IPS-18c (cell line): ENCODE measurements at regions not wholly inside any gene's neighbourhood (a gene's known extent, or its start where the extent isn't known, plus 50 kb on each side); places are given as distances from the start of the nearest gene placed in this dataset.
A peak's percentile ranks its signal among the peaks of the same experiment; 100 is the strongest.

Experiments
- H3K4me3 ChIP-seq: 2 replicates; pipeline ENCODE4 v1.7.0; 2013; ENCODE audit warnings: low read depth, mild to moderate bottlenecking, low read length, moderate library complexity; ENCODE audit not compliant: insufficient read depth
- H3K9me3 ChIP-seq: one replicate; pipeline ENCODE4 v1.6.1; 2013; ENCODE audit warnings: mild to moderate bottlenecking, low read length, moderate library complexity; ENCODE audit not compliant: control insufficient read depth, insufficient read depth

- no peak overlapping the region for H3K4me3 ChIP-seq
- no peaks in the 10 kb centered on the region for H3K9me3 ChIP-seq
These were observed 335.6 kb downstream of the EDEM1 start for GRCh38 chr3:5523125-5523524.

- Histone ChIP-seq H3K9me3 (no peaks in the 10 kb centered on the region), H3K4me3 (no peak overlapping the region)
These were observed 343.5 kb downstream of the EDEM1 start for GRCh38 chr3:5531039-5531438.

- H3K9me3 ChIP-seq: no peaks in the 10 kb centered on the region
- H3K4me3 ChIP-seq: no peak overlapping the region
These were observed 344.3 kb downstream of the EDEM1 start for GRCh38 chr3:5531741-5532290.

- Histone ChIP-seq H3K4me3 (no peak overlapping the region), H3K9me3 (no peaks in the 10 kb centered on the region)
These were observed 353.0 kb downstream of the EDEM1 start for GRCh38 chr3:5540532-5540931.

GRCh38 chr3:5542472-5542871, 355.0 kb downstream of the EDEM1 start:
- no peak overlapping the region for H3K4me3 ChIP-seq
- peaks cover 3% of the 10 kb centered on the region for H3K9me3 ChIP-seq

- Histone ChIP-seq H3K4me3 (no peak overlapping the region), H3K9me3 (peaks cover 3% of the 10 kb centered on the region)
These were observed 355.5 kb downstream of the EDEM1 start for GRCh38 chr3:5543047-5543446.

- H3K9me3 ChIP-seq: peaks cover 3% of the 10 kb centered on the region
- peak overlapping the region; percentile 20; the same call in 1 of the 2 replicates for H3K4me3 ChIP-seq
These were observed 358.2 kb downstream of the EDEM1 start for GRCh38 chr3:5545719-5546118.

- Histone ChIP-seq H3K9me3 (no peaks in the 10 kb centered on the region), H3K4me3 (no peak overlapping the region)
These were observed 365.7 kb downstream of the EDEM1 start for GRCh38 chr3:5553203-5553602.

GRCh38 chr3:5554245-5554747, 366.8 kb downstream of the EDEM1 start:
- Histone ChIP-seq H3K4me3 (no peak overlapping the region), H3K9me3 (no peaks in the 10 kb centered on the region)

- Histone ChIP-seq H3K9me3 (no peaks in the 10 kb centered on the region), H3K4me3 (no peak overlapping the region)
These were observed 372.7 kb downstream of the EDEM1 start for GRCh38 chr3:5560199-5560598.

- no peak overlapping the region for H3K4me3 ChIP-seq
These were observed 376.2 kb downstream of the EDEM1 start for GRCh38 chr3:5563537-5564277.

GRCh38 chr3:5564278-5564666, 376.8 kb downstream of the EDEM1 start:
- Histone ChIP-seq H3K4me3 (no peak overlapping the region), H3K9me3 (no peaks in the 10 kb centered on the region)

More at GRCh38 chr3:5563537-5564277, 376.2 kb downstream of the EDEM1 start:
- H3K9me3 ChIP-seq: no peaks in the 10 kb centered on the region

GRCh38 chr3:5565026-5565425, 377.5 kb downstream of the EDEM1 start:
- H3K9me3 ChIP-seq: no peaks in the 10 kb centered on the region

GRCh38 chr3:5567113-5567512, 379.6 kb downstream of the EDEM1 start:
- Histone ChIP-seq H3K9me3 (no peaks in the 10 kb centered on the region), H3K4me3 (no peak overlapping the region)

More at GRCh38 chr3:5565026-5565425, 377.5 kb downstream of the EDEM1 start:
- H3K4me3 ChIP-seq: no peak overlapping the region

GRCh38 chr3:5568451-5568850, 380.9 kb downstream of the EDEM1 start:
- Histone ChIP-seq H3K4me3 (no peak overlapping the region), H3K9me3 (no peaks in the 10 kb centered on the region)

- no peaks in the 10 kb centered on the region for H3K9me3 ChIP-seq
- no peak overlapping the region for H3K4me3 ChIP-seq
These were observed 381.6 kb downstream of the EDEM1 start for GRCh38 chr3:5569152-5569551.

- Histone ChIP-seq H3K4me3 (no peak overlapping the region), H3K9me3 (no peaks in the 10 kb centered on the region)
These were observed 384.7 kb downstream of the EDEM1 start for GRCh38 chr3:5572168-5572567.

GRCh38 chr3:5576277-5577011, 388.9 kb downstream of the EDEM1 start:
- no peaks in the 10 kb centered on the region for H3K9me3 ChIP-seq
- H3K4me3 ChIP-seq: no peak overlapping the region
